ENCODE measurements at regions not wholly inside any gene's neighbourhood (a gene's known extent, or its start where the extent isn't known, plus 50 kb on each side); places are given as distances from the start of the nearest gene placed in this dataset.

- Histone ChIP-seq H3K27ac (ENCODE audit: insufficient read depth, low read length) (no peak overlapping the region), H2BK15ac (ENCODE audit: low read depth, low read length) (no peak overlapping the region), H3K23ac (ENCODE audit: low read depth, low read length) (no peak overlapping the region), H2AK9ac (replicated peaks; ENCODE audit: low read depth, low read length, poor library complexity) (no peak overlapping the region), H4K5ac (ENCODE audit: low read depth, low read length) (no peak overlapping the region), H3K18ac (ENCODE audit: low read depth, low read length) (no peak overlapping the region), H3K4me3 (ENCODE audit: insufficient read depth, low read depth, low read length) (no peak overlapping the region), H3K9ac (ENCODE audit: low read depth, low read length) (no peak overlapping the region), H4K91ac (ENCODE audit: insufficient read depth, low read depth, low read length) (no peak overlapping the region), H3K56ac (ENCODE audit: extremely low read depth, insufficient read depth, low read length) (no peak overlapping the region), H3K79me1 (ENCODE audit: low read depth in 1 of 2, low read length in 2 of 2) (no peaks in the 10 kb centered on the region), H3K36me3 (ENCODE audit: control insufficient read depth, insufficient read depth, low read length) (no peaks in the 10 kb centered on the region), H4K20me1 (ENCODE audit: insufficient read depth, low read length) (no peaks in the 10 kb centered on the region), H3K14ac (replicated peaks; ENCODE audit: low read depth, low read length) (no peak overlapping the region), H3K9me3 (ENCODE audit: control insufficient read depth, insufficient read depth, low read length) (no peaks in the 10 kb centered on the region), H2BK20ac (ENCODE audit: low read depth, low read length) (no peak overlapping the region), H2AK5ac (ENCODE audit: low read depth, low read length) (no peak overlapping the region), H2BK5ac (ENCODE audit: low read depth, low read length, poor library complexity, severe bottlenecking) (no peak overlapping the region), H3K27me3 (ENCODE audit: control insufficient read depth, insufficient read depth, low read length) (no peaks in the 10 kb centered on the region), H4K8ac (ENCODE audit: low read depth in 2 of 2, low read length in 2 of 2) (no peak overlapping the region), H2BK120ac (ENCODE audit: low read depth, low read length) (no peak overlapping the region), H3K4ac (ENCODE audit: low read depth, low read length) (no peak overlapping the region), H3K4me1 (ENCODE audit: control insufficient read depth, insufficient read depth, low read length) (no peaks in the 10 kb centered on the region), H3K4me2 (ENCODE audit: low read depth, low read length) (no peak overlapping the region), H2AFZ (replicated peaks; ENCODE audit: low read length, poor library complexity) (no peak overlapping the region), H3K9me1 (ENCODE audit: insufficient read depth, low read length) (no peaks in the 10 kb centered on the region)
- CTCF ChIA-PET: no interaction called here
- BruUV-seq (replicated peaks): no TSS peak
- ATAC-seq (ENCODE audit: low read depth) (no peak), DNase-seq (no peak)
- dilution Hi-C loops (cut with HindIII; ENCODE audit: low sequenced_read_pairs, unreplicated experiment): no loop called here
- POLR2A ChIA-PET (ENCODE audit: unreplicated experiment): no interaction called here
- no peak for TF ChIP-seq CHD1 (IDR thresholded peaks at IDR 0.05; ENCODE audit: low read depth, low read length)
- no peak for TF ChIP-seq MAZ (IDR thresholded peaks at IDR 0.05; ENCODE audit: borderline replicate concordance, low read depth, low read length)
- TF ChIP-seq BHLHE40 (IDR thresholded peaks at IDR 0.05; ENCODE audit: low read depth, low read length): no peak
- no peak for TF ChIP-seq FOS (IDR thresholded peaks at IDR 0.05; ENCODE audit: low read depth, low read length)
- TF ChIP-seq ELK1 (IDR thresholded peaks at IDR 0.05; ENCODE audit: borderline replicate concordance, low read depth, low read length): no peak
- TF ChIP-seq CEBPB (IDR thresholded peaks at IDR 0.05; ENCODE audit: low read depth, low read length): no peak
- no peak for TF ChIP-seq RAD21 (IDR thresholded peaks at IDR 0.05; ENCODE audit: low read length)
- no peak for TF ChIP-seq SMC3 (IDR thresholded peaks at IDR 0.05; ENCODE audit: low read depth, low read length)
- TF ChIP-seq USF2 (IDR thresholded peaks at IDR 0.05; ENCODE audit: low read depth, low read length): no peak
- no peak for TF ChIP-seq RCOR1 (IDR thresholded peaks at IDR 0.05; ENCODE audit: insufficient replicate concordance, low read length)
- no peak for TF ChIP-seq RFX5 (IDR thresholded peaks at IDR 0.05; ENCODE audit: low read depth, low read length)
- no peak for TF ChIP-seq MXI1 (IDR thresholded peaks at IDR 0.05; ENCODE audit: borderline replicate concordance, low read depth, low read length)
- TF ChIP-seq POLR2A (IDR thresholded peaks at IDR 0.05; ENCODE audit: low read depth, low read length): no peak
- no peak for TF ChIP-seq NFE2L2 (IDR thresholded peaks at IDR 0.05; ENCODE audit: low read depth, low read length)
- no peak for TF ChIP-seq MAFK (IDR thresholded peaks at IDR 0.05; ENCODE audit: low read depth, low read length)
- no peak for TF ChIP-seq CTCF (conservative IDR thresholded peaks at IDR 0.05; ENCODE audit: low read depth, low read length)
- no CpG with 5 or more reads among the region's 2 CpGs for WGBS, 2 experiments (ENCODE audit: extremely low coverage in 2 of 2, insufficient read length in 1 of 2)
- intact Hi-C loops (cut with micrococcal nuclease): no loop called here
- in situ Hi-C loops (cut with MboI; ENCODE audit: low sequenced_read_pairs): no loop called here
Measured at GRCh38 chr2:181241366-181241765, 215.8 kb upstream of the ITGA4 start.
